ENCODE measurements at regions not wholly inside any gene's neighbourhood (a gene's known extent, or its start where the extent isn't known, plus 50 kb on each side); places are given as distances from the start of the nearest gene placed in this dataset.

- TF ChIP-seq REST (IDR thresholded peaks at IDR 0.05; ENCODE audit: insufficient replicate concordance, low read depth) (no peak), CTCF (IDR thresholded peaks at IDR 0.05; ENCODE audit: insufficient read depth, low read length) (no peak), POLR2AphosphoS5 (IDR thresholded peaks at IDR 0.05; ENCODE audit: low read depth) (no peak), GABPA (IDR thresholded peaks at IDR 0.05; ENCODE audit: low read depth) (no peak)
Observed at GRCh38 chr13:88726075-88726474, 1054.9 kb downstream of the SLITRK5 start.
